Fibroblast of villous mesenchyme (primary cell): ENCODE measurements at regions not wholly inside any gene's neighbourhood (a gene's known extent, or its start where the extent isn't known, plus 50 kb on each side); places are given as distances from the start of the nearest gene placed in this dataset.

Experiments used
- DNase-seq: peaks from one replicate; pipeline ENCODE4 v3.0.0-alpha.2; 2010; ENCODE audit warnings: low read depth
- H3K4me3 ChIP-seq: 2 replicates; pipeline ENCODE4 v1.5.1; 2011; ENCODE audit warnings: low read depth, mild to moderate bottlenecking, low read length
- TF ChIP-seq, protein P1 (sequence below): IDR thresholded peaks from 2 replicates; pipeline ENCODE4 v1.5.1; 2012; ENCODE audit warnings: low read depth, mild to moderate bottlenecking, low read length; ENCODE audit not compliant: insufficient read depth

DNA sequence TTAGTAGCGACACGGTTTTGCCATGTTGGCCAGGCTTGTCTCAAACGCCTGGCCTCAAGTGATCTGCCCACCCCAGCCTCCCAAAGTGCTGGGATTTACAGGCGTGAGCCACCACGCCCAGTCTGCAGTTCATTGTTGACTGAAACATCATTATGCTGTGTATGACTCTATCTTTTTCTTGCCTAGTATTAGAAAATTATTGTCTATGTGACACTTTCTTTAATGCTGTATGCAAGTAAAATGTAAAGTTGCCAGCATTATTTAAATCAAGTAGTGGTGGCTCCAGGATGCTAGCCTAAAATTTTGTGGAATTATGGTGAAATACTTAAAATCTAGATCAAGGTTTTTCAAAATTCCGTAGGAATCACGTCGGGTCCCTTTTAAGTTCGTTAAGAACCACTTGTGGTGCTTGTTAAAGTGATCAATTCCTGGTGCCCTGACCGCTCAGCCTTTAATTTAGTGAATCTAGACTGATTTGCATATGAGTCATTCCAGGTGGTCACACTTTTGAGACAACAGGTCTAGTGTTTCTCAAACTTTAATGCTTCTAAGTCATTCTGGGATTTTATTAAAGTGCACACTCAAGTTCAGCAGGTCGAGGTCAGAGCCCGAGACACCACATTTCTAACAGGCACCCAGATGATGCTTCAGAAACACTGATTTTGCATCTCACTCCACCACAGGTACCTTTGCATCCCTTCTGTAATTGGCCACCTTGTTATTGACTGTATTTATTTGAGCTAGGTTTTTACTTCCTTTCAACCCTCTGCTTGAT, 132.6 kb upstream of the MTHFD1L start:
- TF ChIP-seq, protein P1, sequence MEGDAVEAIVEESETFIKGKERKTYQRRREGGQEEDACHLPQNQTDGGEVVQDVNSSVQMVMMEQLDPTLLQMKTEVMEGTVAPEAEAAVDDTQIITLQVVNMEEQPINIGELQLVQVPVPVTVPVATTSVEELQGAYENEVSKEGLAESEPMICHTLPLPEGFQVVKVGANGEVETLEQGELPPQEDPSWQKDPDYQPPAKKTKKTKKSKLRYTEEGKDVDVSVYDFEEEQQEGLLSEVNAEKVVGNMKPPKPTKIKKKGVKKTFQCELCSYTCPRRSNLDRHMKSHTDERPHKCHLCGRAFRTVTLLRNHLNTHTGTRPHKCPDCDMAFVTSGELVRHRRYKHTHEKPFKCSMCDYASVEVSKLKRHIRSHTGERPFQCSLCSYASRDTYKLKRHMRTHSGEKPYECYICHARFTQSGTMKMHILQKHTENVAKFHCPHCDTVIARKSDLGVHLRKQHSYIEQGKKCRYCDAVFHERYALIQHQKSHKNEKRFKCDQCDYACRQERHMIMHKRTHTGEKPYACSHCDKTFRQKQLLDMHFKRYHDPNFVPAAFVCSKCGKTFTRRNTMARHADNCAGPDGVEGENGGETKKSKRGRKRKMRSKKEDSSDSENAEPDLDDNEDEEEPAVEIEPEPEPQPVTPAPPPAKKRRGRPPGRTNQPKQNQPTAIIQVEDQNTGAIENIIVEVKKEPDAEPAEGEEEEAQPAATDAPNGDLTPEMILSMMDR = no peak

DNA sequence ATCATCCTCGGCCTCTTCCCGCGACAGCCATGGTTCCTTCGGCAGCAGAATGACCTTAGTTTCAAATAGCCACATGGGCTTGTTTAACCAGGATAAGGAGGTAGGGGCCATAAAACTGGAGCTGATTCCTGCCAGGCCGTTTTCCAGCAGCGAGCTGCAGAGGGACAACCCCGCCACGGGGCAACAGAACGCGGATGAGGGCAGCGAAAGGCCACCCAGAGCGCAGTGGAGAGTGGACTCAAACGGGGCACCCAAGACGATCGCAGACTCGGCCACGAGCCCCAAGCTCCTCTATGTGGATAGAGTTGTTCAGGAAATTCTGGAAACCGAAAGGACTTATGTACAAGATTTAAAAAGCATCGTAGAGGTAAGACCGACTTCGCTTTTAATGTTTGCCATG, 131.8 kb upstream of the MTHFD1L start:
- TF ChIP-seq, protein P1 = no peak
- H3K4me3 ChIP-seq = no peak overlapping the region
- no peak for DNase-seq

More for the DNA sequence above, 132.6 kb upstream of the MTHFD1L start:
- H3K4me3 ChIP-seq = no peak overlapping the region
- DNase-seq = no peak

DNA sequence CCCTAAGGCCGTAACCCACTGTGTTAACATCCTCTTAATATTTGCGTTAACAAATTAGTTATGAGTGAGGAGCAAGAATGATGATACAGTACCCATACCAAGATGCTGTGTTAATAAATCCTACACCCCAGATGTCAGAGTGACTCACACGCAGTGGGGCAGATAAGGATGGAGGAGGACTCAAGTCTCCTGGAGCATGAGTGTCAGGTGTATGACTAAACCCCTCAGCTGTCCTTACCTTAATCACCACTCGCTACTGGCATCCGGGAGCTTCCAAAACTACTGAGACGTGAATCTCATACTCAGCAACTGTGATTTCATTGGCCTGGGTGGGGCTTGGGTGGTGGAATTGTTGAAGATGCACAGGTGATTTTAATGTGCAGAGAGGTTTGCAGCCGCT, 131.3 kb upstream of the MTHFD1L start:
- H3K4me3 ChIP-seq = no peak overlapping the region
- no peak for DNase-seq
- TF ChIP-seq, protein P1 = no peak

DNA sequence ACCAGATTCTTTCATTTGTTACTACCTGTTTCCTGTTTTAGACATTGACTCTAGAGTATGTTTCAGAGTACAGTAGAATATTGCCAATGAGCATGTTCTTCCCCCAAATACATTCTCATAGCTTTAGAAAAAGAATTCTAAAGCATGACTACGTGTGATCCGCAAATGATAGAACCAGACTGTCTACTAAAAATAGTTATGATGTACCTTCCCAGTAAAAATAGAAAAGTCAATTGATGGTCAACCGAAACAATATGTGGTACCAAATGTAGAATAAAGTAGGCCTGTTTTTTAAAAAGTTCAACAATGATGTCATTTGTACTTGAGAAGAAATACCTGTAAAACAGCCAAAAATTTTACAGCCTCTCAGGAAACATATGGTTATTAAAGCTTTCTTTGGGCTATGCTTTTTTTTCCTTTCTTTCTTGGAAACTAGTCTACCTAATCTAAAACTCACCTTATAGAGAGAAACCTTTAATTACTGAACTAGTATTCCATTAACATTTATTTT, 130.1 kb upstream of the MTHFD1L start:
- TF ChIP-seq, protein P1 = no peak
- H3K4me3 ChIP-seq = no peak overlapping the region
- DNase-seq = no peak

DNA sequence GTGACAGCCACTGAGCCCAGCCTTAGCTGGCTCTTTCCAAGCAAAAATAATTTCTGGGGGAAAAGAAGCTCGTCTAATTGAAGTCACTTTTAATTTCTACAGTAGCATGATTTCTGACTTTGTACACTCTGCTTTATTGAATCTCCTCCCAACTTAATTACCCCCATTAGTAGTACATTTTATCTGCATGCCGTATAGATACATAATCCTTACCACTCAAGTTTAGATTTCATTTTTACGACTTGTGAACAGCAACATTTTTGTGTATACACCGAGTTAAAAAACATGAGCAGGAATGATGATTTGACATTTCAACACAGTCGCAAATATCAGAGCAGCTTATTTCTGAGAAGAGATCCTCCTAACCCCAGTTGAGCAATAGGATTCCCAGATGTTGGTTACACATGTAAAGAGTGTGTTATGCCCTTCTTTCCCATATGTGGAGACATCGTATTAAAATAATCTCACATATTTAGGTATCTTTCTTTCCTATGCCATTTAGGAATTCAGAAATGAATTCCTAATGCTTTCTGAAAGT, 127.3 kb upstream of the MTHFD1L start:
- no peak overlapping the region for H3K4me3 ChIP-seq
- DNase-seq = peak; percentile 75
- TF ChIP-seq, protein P1 = no peak

DNA sequence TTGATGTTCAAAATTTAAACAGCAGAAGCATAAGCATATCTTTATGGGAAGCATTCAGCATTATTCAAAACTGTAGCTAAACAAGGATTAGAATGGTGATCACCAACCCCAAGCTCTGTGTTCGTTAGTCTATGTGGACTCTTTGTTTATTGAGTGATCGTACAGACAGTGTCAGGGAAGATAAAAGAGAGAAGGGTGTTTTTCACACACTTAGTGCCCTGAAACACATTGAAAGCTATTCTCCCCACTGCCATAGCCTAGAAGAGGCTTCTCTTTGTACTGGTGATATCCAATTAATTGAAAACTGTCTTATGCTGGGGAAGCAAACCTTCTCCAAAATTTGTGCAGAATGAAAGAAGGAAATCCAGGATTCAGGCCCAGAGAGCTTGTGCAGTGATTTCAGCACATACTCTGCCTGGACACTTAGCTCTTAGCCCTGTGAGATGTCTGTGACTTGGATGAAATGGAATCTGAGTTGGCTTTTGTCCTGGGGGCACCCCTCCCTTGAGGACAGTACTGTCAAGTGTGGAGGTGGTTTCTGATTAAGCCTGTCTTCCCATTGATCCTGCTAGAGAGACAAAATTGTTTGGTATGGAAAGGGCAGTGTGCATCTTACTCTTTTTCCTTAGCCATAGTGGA, 125.7 kb upstream of the MTHFD1L start:
- no peak for DNase-seq
- no peak overlapping the region for H3K4me3 ChIP-seq
- TF ChIP-seq, protein P1 = no peak
